Ascending aorta (tissue), 2 donors: ENCODE measurements at regions not wholly inside any gene's neighbourhood (a gene's known extent, or its start where the extent isn't known, plus 50 kb on each side); places are given as distances from the start of the nearest gene placed in this dataset.

ENCODE experiments used
- DNase-seq, 2 donors: peaks; one replicate each; pipeline ENCODE4 v3.0.0-alpha.2; 2019; ENCODE audit warnings: low spot score in 2 of 2
- H3K27ac ChIP-seq, 2 donors: fragments of 200-600 bp; sonication (generic); one replicate each; pipeline ENCODE4 v1.5.1; 2016 to 2017; ENCODE audit warnings: mild to moderate bottlenecking in 1 of 2
- H3K27me3 ChIP-seq: fragments of 200-600 bp; sonication (generic); one replicate; pipeline ENCODE4 v1.5.1; 2017
- H3K36me3 ChIP-seq, 2 donors: fragments of 200-600 bp; sonication (generic); one replicate each; pipeline ENCODE4 v1.5.1; 2016
- H3K4me1 ChIP-seq, 2 donors: fragments of 200-600 bp; sonication (generic); one replicate each; pipeline ENCODE4 v1.5.1; 2016 to 2017; ENCODE audit warnings: mild to moderate bottlenecking in 1 of 2
- H3K4me3 ChIP-seq, 2 donors: fragments of 200-600 bp; sonication (generic); one replicate each; pipeline ENCODE4 v1.5.1; 2016 to 2017; ENCODE audit warnings: mild to moderate bottlenecking in 1 of 2
- H3K9me3 ChIP-seq, 2 donors: fragments of 200-600 bp; sonication (generic); one replicate each; pipeline ENCODE4 v1.5.1; 2016
- CTCF ChIP-seq, 3 experiments: fragments of 200-600 bp in 2 of 3; fragments of 450-650 bp in 1 of 3; sonication (generic) in 2 of 3; IDR thresholded peaks; one replicate each; pipeline ENCODE4 v1.5.1; 2016 to 2019; ENCODE audit warnings: antibody characterized with exemption in 3 of 3, mild to moderate bottlenecking in 1 of 3, moderate library complexity in 1 of 3
- intact Hi-C: fragments of 100-400 bp; cut with DNase I; formaldehyde crosslinking; loops from one replicate; pipeline ENCODE4 v1.15.1; 2023

GRCh38 chr18:67600181-67601180 lies 84.0 kb upstream of the DSEL start:
- no peaks in the 10 kb centered on the region for H3K27me3 ChIP-seq
- no peak for DNase-seq
- H3K9me3 ChIP-seq: peaks cover 0 to 6% of the 10 kb centered on the region in 2 donors
- no peak for TF ChIP-seq CTCF (IDR thresholded peaks at IDR 0.05)
- H3K4me1 ChIP-seq: no peaks in the 10 kb centered on the region
- intact Hi-C loops: no loop called here
- H3K4me3 ChIP-seq: no peak overlapping the region
- H3K27ac ChIP-seq: no peak overlapping the region
- H3K36me3 ChIP-seq: no peaks in the 10 kb centered on the region

- no peak overlapping the region for H3K4me3 ChIP-seq
- no peaks in the 10 kb centered on the region for H3K4me1 ChIP-seq
- intact Hi-C loops: no loop called here
- H3K36me3 ChIP-seq: no peaks in the 10 kb centered on the region
- no peak overlapping the region for H3K27ac ChIP-seq
- peaks cover 0 to 12% of the 10 kb centered on the region in 2 donors for H3K9me3 ChIP-seq
- no peaks in the 10 kb centered on the region for H3K27me3 ChIP-seq
- TF ChIP-seq CTCF (IDR thresholded peaks at IDR 0.05): no peak
- no peak for DNase-seq
Measured at GRCh38 chr18:67599277-67599676, 82.8 kb upstream of the DSEL start.

GRCh38 chr18:67597759-67598158 lies 81.2 kb upstream of the DSEL start:
- TF ChIP-seq CTCF (IDR thresholded peaks at IDR 0.05): no peak
- H3K27me3 ChIP-seq: no peaks in the 10 kb centered on the region
- no peaks in the 10 kb centered on the region for H3K4me1 ChIP-seq
- no peak overlapping the region for H3K27ac ChIP-seq
- H3K36me3 ChIP-seq: no peaks in the 10 kb centered on the region
- H3K9me3 ChIP-seq: peaks cover 0 to 12% of the 10 kb centered on the region in 2 donors
- no peak overlapping the region for H3K4me3 ChIP-seq
- intact Hi-C loops: no loop called here
- no peak for DNase-seq

GRCh38 chr18:67596003-67596402 lies 79.5 kb upstream of the DSEL start:
- DNase-seq: no peak
- Histone ChIP-seq H3K36me3 (no peaks in the 10 kb centered on the region), H3K4me3 (no peak overlapping the region), H3K4me1 (no peaks in the 10 kb centered on the region), H3K27ac (no peak overlapping the region), H3K27me3 (no peaks in the 10 kb centered on the region), H3K9me3 (peaks cover 0 to 12% of the 10 kb centered on the region in 2 donors)
- TF ChIP-seq CTCF (IDR thresholded peaks at IDR 0.05): no peak
- intact Hi-C loops: no loop called here

- Histone ChIP-seq H3K9me3 (peaks cover 0 to 7% of the 10 kb centered on the region in 2 donors), H3K27ac (no peak overlapping the region), H3K27me3 (no peaks in the 10 kb centered on the region), H3K36me3 (no peaks in the 10 kb centered on the region), H3K4me1 (no peaks in the 10 kb centered on the region), H3K4me3 (no peak overlapping the region)
- no peak for DNase-seq
- intact Hi-C loops: no loop called here
- TF ChIP-seq CTCF (IDR thresholded peaks at IDR 0.05): no peak
Measured at GRCh38 chr18:67590571-67591141, 74.1 kb upstream of the DSEL start.
